ENCODE measurements at regions not wholly inside any gene's neighbourhood (a gene's known extent, or its start where the extent isn't known, plus 50 kb on each side); places are given as distances from the start of the nearest gene placed in this dataset.

DNA sequence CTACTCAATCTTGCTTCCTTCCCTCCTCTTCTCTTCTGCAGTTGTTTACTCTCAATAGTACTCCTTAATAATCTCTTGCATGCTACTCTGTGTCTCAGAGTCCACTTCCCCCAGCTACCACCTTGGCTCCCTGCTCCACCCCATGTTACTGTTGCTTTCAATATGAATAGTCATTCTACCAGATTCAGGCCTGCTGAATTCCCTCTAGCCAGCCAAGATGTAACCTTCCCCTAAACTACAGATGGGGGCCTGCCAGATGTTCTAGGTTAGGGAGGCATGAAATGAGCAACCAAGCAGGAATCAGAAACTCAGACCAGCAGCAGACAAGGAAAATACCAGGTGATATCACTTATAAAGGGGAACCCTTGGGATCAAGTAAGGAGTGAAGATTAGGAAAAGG, 392.1 kb upstream of the DDHD1 start:
- no peak overlapping the region for H2AFZ ChIP-seq (ENCODE audit: low read depth, low read length)
- FAIRE-seq (no peak), ATAC-seq (no peak), DNase-seq (ENCODE audit: extremely low read depth in 1 of 4, low spot score in 3 of 4) (no peak)
- no peaks in the 10 kb centered on the region for H3K27me3 ChIP-seq (ENCODE audit: control insufficient read depth in 2 of 2, insufficient read depth in 2 of 2, low read length in 2 of 2)
- no peaks in the 10 kb centered on the region for H3K36me3 ChIP-seq (ENCODE audit: control insufficient read depth, insufficient read depth, low read length)
- no peak overlapping the region for H3K9ac ChIP-seq (ENCODE audit: insufficient read depth in 1 of 2, low read depth in 2 of 2, low read length in 2 of 2)
- H3K9me1 ChIP-seq (ENCODE audit: control insufficient read depth, insufficient read depth, low read length), result no peaks in the 10 kb centered on the region
- H3K27ac ChIP-seq (ENCODE audit: extremely low read depth, low read depth, low read length), result no peak overlapping the region
- intact Hi-C loops (cut with micrococcal nuclease), result no loop called here
- H3K9me3 ChIP-seq (replicated peaks; ENCODE audit: control insufficient read depth, insufficient read depth, low read depth, low read length), result no peaks in the 10 kb centered on the region
- no TSS peak for BruUV-seq (replicated peaks)
- no peak overlapping the region for H3K4me2 ChIP-seq (ENCODE audit: insufficient read depth, low read length)
- no peaks in the 10 kb centered on the region for H3K79me2 ChIP-seq (ENCODE audit: control insufficient read depth, insufficient read depth, low read length)
- H3K4me3 ChIP-seq, result no peak overlapping the region
- ChIA-PET CTCF (ENCODE audit: low intra/inter-chr PET ratio) (no interaction called here), POLR2A (no interaction called here)
- no peaks in the 10 kb centered on the region for H4K20me1 ChIP-seq (replicated peaks; ENCODE audit: control insufficient read depth, insufficient read depth, low read length)
- H3K4me1 ChIP-seq (replicated peaks in 1 of 2; ENCODE audit: control insufficient read depth in 2 of 2, insufficient read depth in 2 of 2, low read length in 2 of 2), result no peaks in the 10 kb centered on the region
- TF ChIP-seq PHB2 (IDR thresholded peaks at IDR 0.05; ENCODE audit: low read depth), result no peak
- TF ChIP-seq DPF2 (IDR thresholded peaks at IDR 0.05), result no peak
- TF ChIP-seq ZNF583 (CRISPR knock-in tag; IDR thresholded peaks at IDR 0.05), result no peak
- TF ChIP-seq TSC22D4 (tag; IDR thresholded peaks at IDR 0.05), result no peak
- in situ Hi-C loops (cut with MboI), result loop anchor here (25.0 kb wide), 1 partner anchor 1242 kb away; no protein-coding TSS in a partner anchor

- ATAC-seq (no peak), DNase-seq (ENCODE audit: extremely low read depth in 1 of 4, low spot score in 3 of 4) (no peak), FAIRE-seq (no peak)
- H3K4me2 ChIP-seq (ENCODE audit: insufficient read depth, low read length), result no peak overlapping the region
- BruUV-seq (replicated peaks), result no TSS peak
- no peaks in the 10 kb centered on the region for H3K79me2 ChIP-seq (ENCODE audit: control insufficient read depth, insufficient read depth, low read length)
- H4K20me1 ChIP-seq (replicated peaks; ENCODE audit: control insufficient read depth, insufficient read depth, low read length), result no peaks in the 10 kb centered on the region
- H3K36me3 ChIP-seq (ENCODE audit: control insufficient read depth, insufficient read depth, low read length), result no peaks in the 10 kb centered on the region
- no peak overlapping the region for H3K9ac ChIP-seq (ENCODE audit: insufficient read depth in 1 of 2, low read depth in 2 of 2, low read length in 2 of 2)
- intact Hi-C loops (cut with micrococcal nuclease) (no loop called here), in situ Hi-C loops (cut with MboI) (loop anchor here (25.0 kb wide), 1 partner anchor 1245 kb away; no protein-coding TSS in a partner anchor)
- ChIA-PET CTCF (ENCODE audit: low intra/inter-chr PET ratio) (no interaction called here), POLR2A (no interaction called here)
- no peak overlapping the region for H2AFZ ChIP-seq (ENCODE audit: low read depth, low read length)
- H3K27ac ChIP-seq (ENCODE audit: extremely low read depth, low read depth, low read length), result no peak overlapping the region
- H3K27me3 ChIP-seq (ENCODE audit: control insufficient read depth in 2 of 2, insufficient read depth in 2 of 2, low read length in 2 of 2), result no peaks in the 10 kb centered on the region
- H3K9me1 ChIP-seq (ENCODE audit: control insufficient read depth, insufficient read depth, low read length), result no peaks in the 10 kb centered on the region
- no peaks in the 10 kb centered on the region for H3K4me1 ChIP-seq (replicated peaks in 1 of 2; ENCODE audit: control insufficient read depth in 2 of 2, insufficient read depth in 2 of 2, low read length in 2 of 2)
- WGBS (ENCODE audit: insufficient coverage, low coverage, missing lambda C conversion rate), result 0% methylated on average over 3 of the region's 3 CpGs
- H3K4me3 ChIP-seq, result no peak overlapping the region
- H3K9me3 ChIP-seq (replicated peaks; ENCODE audit: control insufficient read depth, insufficient read depth, low read depth, low read length), result no peaks in the 10 kb centered on the region
- TF ChIP-seq ZNF445 (CRISPR knock-in tag; IDR thresholded peaks at IDR 0.05; ENCODE audit: low read depth) (no peak), ZNF586 (CRISPR knock-in tag; conservative IDR thresholded peaks at IDR 0.05) (no peak), PHF20 (IDR thresholded peaks at IDR 0.05; ENCODE audit: partially characterized antibody) (no peak), RREB1 (CRISPR knock-in tag; IDR thresholded peaks at IDR 0.05) (no peak), NR2C1 (IDR thresholded peaks at IDR 0.05) (no peak), NR2C1 (tag; IDR thresholded peaks at IDR 0.05) (no peak), SOX6 (IDR thresholded peaks at IDR 0.05) (no peak), SMC3 (conservative IDR thresholded peaks at IDR 0.05; ENCODE audit: insufficient read depth, low read depth, low read length) (no peak), JUN (IDR thresholded peaks at IDR 0.05; ENCODE audit: borderline replicate concordance, low read depth, low read length) (no peak), JUN (CRISPR knock-in tag; IDR thresholded peaks at IDR 0.05; ENCODE audit: borderline replicate concordance) (no peak), XRCC4 (IDR thresholded peaks at IDR 0.05; ENCODE audit: extremely low read depth, insufficient read depth, insufficient read length) (no peak)
Observed at GRCh38 chr14:53542732-53543131, 389.6 kb upstream of the DDHD1 start.
